HG02759 (cell line): ENCODE measurements at regions not wholly inside any gene's neighbourhood (a gene's known extent, or its start where the extent isn't known, plus 50 kb on each side); places are given as distances from the start of the nearest gene placed in this dataset.
"Not testable (repeated sequence)": the region's sequence is repeated elsewhere in the genome, so short reads cannot be mapped to it uniquely, and the experiment has no call there.

Experiments used
- ATAC-seq: cut with Tn5 transposase; IDR thresholded peaks from one replicate; pipeline ENCODE4 v1.9.1; 2021; ENCODE audit warnings: mild to moderate bottlenecking, moderate library complexity; ENCODE audit not compliant: unreplicated experiment

DNA sequence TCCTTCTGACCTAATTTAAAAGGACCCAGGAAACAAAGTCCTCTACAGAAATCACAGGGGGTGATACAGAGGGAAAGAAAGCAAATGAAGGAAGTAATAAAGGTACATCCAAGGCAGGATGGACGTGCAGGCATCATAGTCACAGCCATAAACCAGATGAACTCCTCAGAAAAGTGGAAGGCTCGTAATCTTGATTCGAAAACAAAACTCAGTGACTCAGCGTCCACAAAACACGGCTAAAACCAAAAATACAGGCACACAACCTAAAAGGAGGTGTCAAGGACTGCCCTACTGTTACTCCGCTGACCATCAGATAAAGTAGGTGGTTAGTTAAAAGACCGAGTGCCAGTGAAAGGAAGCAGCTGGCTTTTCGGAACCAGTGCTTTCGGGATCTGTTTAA is 81.5 kb downstream of the TRIM69 start:
- not testable (repeated sequence) for ATAC-seq

DNA sequence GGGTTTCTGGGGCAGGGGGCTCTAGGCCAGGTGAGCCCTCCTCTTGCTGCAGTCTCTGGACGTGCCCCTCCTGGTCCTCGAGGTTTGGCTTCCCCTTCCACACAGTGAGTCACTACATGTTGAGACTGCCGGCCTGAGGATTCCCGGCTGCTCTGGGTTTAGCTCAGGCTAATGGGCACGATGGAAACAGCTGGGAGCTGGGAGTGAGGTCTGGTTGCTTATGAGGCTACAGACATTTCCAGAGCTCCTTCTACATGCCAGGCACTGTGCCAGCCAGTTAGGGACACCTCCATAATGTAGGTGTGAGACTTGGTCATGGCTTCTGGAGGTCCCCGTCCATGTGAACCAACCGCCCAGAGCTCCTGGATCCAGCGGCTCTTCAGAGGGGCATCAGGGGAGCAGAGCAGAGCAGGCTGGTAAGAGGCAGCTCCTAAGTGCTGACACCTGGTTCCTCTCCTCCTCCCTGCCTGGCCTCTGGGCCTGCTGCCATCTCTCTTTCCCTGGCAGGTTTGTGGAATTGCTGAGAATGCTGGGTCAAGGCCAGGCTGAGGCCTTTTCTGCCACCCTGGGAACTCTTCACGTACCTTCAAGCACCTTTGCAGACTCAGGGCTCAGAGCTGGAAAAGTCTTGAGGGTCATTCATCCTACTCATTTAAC is 83.1 kb downstream of the TRIM69 start:
- not testable (repeated sequence) for ATAC-seq

DNA sequence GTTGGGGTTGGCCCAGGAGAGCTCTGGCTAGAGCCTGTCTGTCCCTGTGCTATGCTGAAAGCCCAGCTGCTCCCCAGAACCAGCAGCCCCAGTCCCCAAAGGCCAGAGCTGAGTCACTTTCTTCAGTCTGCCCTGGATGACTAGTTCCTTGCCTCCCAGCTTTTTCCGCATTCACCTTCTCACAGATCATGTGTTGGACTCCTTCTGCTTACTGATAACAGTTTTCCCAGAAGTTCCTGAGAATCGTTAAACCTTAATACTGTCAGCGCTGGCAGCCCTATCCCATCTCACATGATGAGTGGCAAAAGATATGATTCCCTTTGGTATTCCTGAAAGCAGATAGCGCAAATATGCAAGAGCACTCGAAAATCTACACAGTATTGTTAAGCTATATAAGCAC is 84.2 kb downstream of the TRIM69 start:
- ATAC-seq, result not testable (repeated sequence)

DNA sequence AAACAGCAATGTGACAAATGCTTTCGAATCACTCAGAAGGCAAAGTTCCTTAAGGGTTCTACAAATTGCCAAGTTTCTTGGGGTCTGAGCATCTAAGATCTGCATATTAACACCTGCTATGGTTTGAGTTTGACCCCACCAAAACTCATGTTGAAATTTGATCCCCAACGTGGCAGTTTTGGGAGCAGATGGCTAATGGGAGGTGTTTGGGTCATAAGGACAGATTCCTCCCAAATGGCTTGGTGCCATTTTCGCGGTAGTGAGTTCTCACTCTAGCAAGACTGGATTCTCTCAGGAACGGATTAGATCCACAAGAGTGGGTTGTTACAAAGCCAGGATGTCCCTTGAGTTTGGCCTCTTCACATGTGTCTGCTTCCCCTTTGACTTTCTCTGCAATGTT is 84.6 kb downstream of the TRIM69 start:
- not testable (repeated sequence) for ATAC-seq

DNA sequence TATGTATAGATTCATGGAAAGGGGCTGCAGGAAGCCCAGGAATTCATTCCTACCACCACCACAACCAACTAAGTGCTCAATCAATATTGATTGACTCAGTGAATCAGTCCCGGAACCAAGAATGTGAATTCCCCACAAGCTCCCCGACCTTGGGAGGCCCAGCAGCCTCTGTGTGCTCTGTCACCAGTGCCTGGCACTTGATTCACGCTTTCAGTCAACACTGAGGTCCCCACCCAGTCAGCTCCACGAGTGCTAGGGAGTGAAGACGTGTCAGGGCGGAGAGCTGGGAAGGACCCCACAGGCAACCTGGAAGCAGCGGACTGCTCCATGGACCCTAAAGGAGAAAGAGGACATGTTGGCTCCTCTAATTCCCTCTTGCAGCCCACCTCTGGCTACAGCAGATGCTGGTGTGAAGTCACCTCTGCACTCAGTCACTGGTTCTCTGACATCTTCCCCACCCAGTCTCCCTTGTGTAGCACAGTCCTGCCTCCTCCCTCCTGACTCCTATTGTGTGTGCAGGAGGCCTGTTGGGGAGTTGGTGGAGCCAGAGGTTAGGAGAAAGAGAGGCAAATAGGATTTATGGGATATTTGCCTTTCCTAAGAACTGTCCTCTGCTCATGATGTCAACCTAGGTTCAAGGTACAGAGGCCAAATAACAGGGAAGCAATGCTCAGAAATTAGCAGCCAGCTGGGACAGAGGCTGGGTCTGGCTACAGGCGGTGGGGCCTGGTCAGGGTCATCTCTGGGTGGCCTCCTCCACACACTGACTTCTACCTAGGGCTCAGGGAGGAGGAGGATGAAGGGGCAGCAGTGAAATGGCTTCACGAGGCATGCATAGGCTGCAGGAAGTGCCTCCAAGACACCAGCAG is 88.2 kb downstream of the TRIM69 start:
- not testable (repeated sequence) for ATAC-seq

DNA sequence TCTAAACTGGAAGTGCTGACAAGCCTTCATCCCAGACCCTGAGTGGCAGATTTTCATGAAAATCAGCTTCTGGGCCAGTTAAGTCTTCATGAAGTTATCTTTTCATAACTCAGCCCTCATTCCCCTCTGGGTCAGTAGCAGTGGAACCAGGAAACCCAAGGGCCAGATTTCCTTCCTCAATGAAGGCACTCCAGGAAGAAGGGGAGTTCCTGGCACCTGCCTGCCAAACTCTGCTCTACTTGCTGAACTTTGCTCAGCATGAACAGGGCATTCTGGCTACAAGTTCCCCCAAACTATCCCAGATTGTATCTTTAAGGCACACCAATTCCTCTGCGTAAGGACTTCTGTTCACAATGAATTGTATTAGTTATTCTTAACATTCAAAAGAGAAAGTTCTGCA is 90.3 kb downstream of the TRIM69 start:
- not testable (repeated sequence) for ATAC-seq

DNA sequence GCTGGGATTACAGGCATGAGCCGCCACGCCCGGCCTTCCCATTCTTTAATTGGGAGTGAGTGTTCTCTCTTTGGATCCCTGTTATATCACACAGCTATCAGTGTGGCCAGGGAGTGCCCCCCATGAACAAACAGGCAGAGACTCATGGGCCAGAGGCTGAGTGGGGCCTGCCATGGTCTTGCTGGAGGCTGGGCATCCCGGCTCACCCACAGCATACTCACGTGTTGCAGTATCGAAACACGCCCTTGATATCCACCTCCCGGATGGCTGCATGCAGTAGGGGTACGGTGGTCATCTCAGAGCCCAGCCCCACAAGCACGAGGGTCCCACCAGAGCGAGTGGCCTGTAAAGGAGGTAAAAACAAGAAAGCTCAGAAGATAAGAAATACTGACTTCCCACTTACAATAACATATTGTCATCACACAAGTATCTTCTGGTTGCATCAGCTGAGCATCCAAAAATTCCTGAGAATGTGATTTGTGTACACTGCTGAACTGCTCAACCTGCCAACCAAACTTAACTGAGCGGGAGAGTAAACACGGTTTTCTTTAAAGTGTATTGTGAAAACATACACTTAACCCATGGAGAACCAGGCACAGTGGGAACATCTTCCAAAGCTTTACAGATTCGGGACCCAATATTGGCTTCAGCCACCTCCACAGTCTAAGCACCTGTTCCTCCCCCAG is 92.0 kb downstream of the TRIM69 start:
- ATAC-seq, result not testable (repeated sequence)

DNA sequence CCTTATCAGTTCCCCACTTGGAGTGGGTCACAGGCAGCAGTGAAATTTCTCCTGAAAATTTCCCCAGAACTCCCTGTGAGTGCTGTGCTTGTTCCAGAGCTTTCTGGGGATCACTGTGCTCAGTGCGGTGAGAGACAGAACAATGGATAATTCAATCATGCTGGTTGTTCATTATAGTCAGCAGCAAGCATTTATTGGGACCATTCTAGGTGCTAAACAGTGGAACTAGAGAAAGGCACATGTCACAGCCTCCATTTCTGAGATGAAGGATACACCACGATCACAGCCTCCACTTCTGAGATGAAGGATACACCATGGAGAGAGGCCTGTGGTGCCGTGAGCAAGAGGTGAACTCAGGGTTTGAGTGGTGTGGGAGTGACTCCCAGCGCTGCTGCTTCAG is 92.8 kb downstream of the TRIM69 start:
- not testable (repeated sequence) for ATAC-seq

DNA sequence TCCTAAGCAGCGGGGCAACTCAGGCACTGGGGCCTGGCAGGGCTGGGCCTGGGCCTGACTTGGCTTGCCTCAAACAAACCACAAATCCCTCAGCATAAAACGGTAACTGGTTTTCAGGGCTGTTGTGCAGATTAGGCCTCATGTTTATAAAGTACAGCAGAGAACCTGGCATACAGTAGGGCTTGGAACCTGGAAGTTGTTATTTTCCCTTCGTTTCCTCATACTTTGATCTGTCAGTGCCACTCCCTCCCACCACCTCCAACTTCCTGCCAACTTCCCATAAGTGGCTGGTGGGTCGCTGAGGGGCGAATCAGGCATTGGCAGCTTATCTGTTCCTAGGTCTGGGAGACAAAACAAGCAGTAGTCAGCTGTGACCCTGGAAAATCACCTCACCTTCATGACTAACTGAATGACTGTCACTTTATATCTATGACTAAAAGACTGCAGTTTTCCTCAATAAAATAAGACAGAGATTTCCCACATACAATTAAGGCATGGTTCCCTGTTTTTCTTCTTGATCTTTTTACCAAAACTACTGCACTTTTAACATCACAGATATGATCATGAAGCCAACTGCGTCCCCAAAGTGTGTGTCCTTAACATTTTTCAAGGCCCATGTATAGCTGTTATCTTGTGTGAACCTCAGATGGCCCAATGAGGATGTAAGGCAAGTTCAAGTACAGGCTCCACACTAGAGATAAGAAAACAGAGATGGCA is 94.5 kb downstream of the TRIM69 start:
- ATAC-seq, result not testable (repeated sequence)

DNA sequence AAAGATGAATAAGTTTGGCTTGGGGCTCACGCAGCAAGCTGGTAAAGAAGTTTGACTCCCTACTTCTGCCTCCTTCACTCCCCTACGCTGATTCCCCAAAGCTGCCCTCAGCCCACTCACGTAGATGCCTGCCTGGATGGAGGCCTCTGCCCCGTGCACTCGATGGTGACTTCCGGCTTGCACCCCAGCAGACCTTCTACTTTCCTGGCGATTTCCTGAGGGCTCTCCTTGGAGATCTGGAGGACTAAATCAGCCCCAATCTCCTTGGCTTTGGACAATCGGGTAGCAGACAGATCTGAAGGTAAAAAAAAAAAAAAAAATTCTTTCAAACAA is 95.0 kb downstream of the TRIM69 start:
- ATAC-seq, result not testable (repeated sequence)

DNA sequence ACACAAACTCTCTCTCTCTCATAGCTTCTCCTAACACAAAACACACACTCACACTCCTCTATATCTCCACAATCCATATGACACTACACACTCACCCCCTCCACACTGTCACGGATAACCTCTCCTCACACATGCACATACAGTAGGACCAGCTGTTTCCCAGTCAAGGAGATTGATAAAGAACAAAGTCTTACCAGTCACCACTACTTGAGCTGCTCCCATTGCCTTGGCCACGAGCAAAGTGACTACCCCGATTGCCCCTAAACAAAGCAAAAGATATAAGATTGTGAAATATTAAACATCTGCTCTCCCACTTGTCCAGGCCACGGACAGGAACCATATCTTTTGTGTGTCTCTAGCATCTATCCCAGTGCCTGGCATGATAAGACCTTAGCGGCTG is 95.8 kb downstream of the TRIM69 start:
- not testable (repeated sequence) for ATAC-seq

DNA sequence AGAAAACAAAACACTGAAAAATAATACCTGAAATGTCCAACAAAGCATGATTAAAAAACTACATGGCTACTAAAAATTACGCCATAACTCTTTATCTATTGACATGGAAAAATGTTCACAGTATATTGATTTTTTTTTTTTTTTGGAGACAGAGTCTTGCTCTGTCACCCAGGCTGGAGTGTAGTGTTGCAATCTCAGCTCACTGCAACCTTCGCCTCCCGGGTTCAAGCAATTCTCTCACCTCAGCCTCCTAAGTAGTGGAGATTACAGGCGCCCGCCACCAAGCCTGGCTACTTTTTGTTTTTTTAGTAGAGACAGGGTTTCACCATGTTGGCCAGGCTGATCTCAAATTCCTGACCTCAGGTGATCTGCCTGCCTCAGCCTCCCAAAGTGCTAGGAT is 96.8 kb downstream of the TRIM69 start:
- not testable (repeated sequence) for ATAC-seq

DNA sequence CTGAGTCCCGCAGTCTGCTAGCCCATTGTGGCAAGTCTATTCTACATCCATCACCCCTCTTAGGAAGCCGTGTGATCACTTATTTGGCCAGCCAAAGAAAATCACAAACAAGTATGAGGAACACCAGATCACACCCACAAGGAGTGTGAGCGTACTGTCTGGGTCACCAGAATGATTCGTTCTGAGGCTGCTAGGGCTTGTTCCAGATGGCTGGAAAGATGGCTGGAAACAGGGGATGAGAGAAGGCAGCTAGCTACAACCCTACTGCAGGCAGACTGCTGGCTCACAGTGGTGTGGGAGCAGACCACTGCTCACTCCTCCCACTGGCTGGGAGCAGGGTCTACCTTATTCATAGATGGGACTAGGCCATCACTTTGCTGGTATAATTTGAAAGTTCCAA is 97.4 kb downstream of the TRIM69 start:
- ATAC-seq, result not testable (repeated sequence)

DNA sequence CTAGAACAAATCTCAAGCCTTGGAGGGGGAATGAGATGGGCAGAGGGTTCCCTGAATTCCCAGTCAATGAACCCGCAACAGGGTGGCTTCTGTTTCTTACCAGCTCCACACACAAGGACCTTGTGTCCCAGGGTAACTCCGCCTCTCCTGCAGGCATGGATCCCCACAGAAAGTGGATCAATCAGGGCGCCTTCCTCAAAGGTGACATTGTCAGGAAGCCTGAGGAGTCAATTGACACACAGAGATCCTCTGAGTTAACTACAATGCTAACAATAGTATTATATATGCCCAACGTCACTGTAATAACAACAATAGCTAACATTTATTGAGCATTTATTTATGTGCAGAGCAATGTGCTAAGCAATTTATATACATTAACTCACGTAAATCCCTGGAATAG is 98.8 kb downstream of the TRIM69 start:
- ATAC-seq, result not testable (repeated sequence)

DNA sequence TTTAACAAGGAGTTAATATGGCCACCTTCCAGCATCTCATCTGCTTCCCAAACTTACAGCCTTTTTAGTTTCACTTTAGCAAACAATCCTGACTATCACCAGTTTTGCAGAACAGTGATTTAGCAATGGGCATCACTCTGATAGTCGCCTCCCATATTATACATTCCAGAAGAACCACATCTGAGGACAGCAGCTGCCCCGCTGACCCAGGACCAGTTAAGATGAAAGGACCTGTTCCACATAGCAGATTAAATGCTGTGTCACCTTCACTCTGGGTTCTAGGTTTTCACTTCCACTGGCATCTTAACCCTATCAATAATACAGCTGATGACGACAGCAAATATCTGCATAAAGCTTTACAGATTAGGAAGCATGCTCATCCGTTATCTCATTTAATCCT is 99.8 kb downstream of the TRIM69 start:
- ATAC-seq, result no peak

DNA sequence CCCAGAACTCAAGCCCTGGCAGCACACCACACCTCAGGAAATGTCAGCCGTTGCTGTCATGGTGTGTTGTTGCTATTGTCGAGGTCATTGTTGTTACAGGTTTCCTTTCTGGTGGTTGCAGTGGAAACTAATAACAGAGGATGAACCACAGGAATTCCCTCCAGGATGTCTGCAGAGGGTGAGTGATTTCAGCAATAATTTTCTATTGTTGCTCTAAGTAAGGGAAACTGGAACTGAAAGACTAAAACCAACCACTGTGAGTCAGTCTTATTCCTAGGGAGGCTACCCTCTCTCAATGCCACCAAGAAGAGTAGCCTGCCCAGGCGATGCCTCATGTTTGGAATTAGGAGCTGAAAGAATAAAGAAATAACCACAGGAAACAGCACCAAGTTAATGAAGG is 102.6 kb downstream of the TRIM69 start:
- not testable (repeated sequence) for ATAC-seq

DNA sequence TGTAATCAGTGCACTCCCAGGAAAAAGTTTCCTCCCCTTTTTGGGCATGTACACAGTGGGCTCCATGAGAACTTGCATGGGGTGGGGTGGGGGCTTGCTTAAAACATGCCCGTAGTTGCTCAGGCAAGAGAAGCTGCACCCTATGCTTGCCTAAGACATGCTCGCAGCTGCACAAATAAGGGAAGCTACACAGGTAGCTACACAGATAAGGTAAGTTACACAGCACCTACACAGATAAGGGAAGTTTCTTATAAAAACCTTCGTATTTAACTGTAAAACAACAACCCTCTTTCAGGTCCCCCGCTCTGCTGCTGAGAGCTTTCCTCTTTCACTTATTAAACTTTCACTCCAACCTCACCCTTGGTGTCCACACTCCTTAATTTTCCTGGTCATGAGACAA is 105.4 kb downstream of the TRIM69 start:
- not testable (repeated sequence) for ATAC-seq

DNA sequence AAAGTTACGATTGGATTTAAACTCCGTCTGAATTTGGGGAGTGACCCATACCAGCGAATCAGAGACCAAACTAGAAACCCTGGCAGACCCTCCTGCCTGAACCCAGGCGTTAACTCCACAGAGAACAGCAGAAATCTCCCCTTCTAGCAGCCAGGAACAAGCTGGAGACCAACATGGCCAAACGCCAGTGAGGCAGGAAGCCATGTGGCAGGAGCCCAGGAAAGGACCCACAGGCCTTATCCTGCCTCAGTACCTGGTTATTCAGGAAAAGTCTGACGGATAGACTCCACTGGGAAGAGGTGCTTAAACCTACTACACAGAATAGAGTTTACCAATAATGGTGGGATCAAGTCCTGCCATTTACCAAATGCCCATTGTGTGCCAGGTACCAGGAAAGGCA is 106.6 kb downstream of the TRIM69 start:
- not testable (repeated sequence) for ATAC-seq

DNA sequence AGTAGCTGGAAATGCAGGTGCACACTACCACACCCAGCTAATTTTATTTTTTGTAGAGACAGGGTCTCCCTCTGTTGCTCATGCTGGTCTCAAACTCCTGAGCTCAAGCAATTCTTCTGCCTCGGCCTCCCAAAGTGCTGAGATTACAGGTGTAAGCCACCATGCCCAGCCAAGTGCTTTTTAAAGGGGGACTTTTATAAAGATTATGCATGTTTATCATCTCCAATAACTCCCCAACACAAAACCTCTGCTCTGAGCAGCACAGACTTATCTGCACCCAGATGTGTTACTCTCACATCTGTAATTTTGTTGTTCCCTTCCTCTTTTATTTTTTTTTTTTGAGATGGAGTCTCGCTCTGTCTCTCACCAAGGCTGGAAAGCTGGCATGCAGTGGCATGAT is 108.6 kb downstream of the TRIM69 start:
- not testable (repeated sequence) for ATAC-seq

DNA sequence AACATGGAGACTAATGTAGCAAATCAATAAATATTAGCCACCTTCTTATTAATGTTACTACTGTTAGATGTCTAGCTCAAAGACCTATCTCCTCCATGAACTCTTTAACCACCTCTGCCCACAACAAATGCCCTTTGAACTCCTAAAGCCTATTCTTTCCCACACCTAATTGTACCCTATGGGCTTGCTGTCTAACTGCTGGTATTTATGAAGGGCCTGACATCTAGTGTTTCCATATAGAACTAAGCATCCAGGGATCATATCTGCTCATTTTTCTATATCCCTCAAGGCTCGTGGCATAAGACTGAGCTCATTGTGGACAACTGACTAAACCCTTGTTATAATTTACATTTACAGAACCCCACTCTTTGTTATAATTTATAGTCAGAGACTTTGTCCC is 109.8 kb downstream of the TRIM69 start:
- ATAC-seq, result not testable (repeated sequence)

DNA sequence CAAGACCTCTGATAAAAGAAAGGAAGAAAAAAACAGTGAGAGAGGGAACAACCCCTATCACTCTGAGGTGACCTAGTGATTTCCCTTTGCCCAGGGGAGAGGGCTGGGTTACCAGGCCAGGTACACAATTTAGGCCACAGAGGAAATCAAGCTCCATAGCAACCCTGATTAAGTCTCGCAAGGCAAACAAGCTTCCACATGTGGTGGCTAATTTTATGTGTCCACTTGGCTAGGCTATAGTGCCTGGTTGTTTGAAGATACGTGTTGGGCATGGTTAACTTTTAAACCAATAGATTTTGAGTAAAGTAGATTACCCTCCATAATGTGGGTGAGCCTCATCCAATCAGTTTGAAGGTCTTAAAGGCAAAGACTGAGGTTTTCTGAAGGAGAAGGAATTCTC is 108.9 kb upstream of the TERB2 start:
- ATAC-seq, result not testable (repeated sequence)
